HEK293 (cell line): ENCODE measurements at regions not wholly inside any gene's neighbourhood (a gene's known extent, or its start where the extent isn't known, plus 50 kb on each side); places are given as distances from the start of the nearest gene placed in this dataset.

Experiments used
- CTCF ChIA-PET: fragments of 350-600 bp; formaldehyde crosslinking; extraction: SDS; loops from one replicate; lab custom pipeline; 2021; ENCODE audit warnings: antibody characterized with exemption; lab: Yijun Ruan, JAX
- POLR2A ChIA-PET: fragments of 300-600 bp; formaldehyde crosslinking; extraction: SDS; loops from one replicate; lab custom pipeline; 2020; ENCODE audit warnings: antibody characterized with exemption, inconsistent platforms; lab: Yijun Ruan, JAX
- H3K27ac ChIP-seq: fragments of 200-500 bp; sonication (Bioruptor generic); 2 replicates; pipeline ENCODE4 v1.5.1; 2014; ENCODE audit warnings: low read depth, low read length, control low read depth, inconsistent platforms; ENCODE audit errors: extremely low read depth
- H3K36me3 ChIP-seq, 2 experiments: fragments of 200-500 bp in 1 of 2; sonication (Bioruptor generic) in 1 of 2; 1 replicate in 1 of 2; 2 replicates in 1 of 2; pipeline ENCODE4 v1.5.1; 2014 to 2017; ENCODE audit warnings: inconsistent platforms in 2 of 2, low read length in 2 of 2; ENCODE audit not compliant: control insufficient read depth in 2 of 2, insufficient read depth in 1 of 2
- H3K4me1 ChIP-seq: fragments of 200-500 bp; sonication (Bioruptor generic); 2 replicates; pipeline ENCODE4 v1.5.1; 2014; ENCODE audit warnings: mild to moderate bottlenecking, low read length, inconsistent platforms; ENCODE audit not compliant: control insufficient read depth, insufficient read depth
- H3K4me3 ChIP-seq: 2 replicates; pipeline ENCODE4 v1.5.1; 2011; ENCODE audit warnings: low read depth, mild to moderate bottlenecking, control low read depth, low read length, moderate library complexity
- H3K9me3 ChIP-seq: fragments of 200-500 bp; sonication (Bioruptor generic); 2 replicates; pipeline ENCODE4 v1.5.1; 2014; ENCODE audit warnings: low read depth, low read length, inconsistent platforms; ENCODE audit not compliant: control insufficient read depth, insufficient read depth
- BCL11A ChIP-seq: fragments of 450-650 bp; formaldehyde crosslinking; IDR thresholded peaks from 2 replicates; pipeline ENCODE4 v1.5.1; 2016; ENCODE audit warnings: low read depth, missing biosample characterization, missing genetic modification characterization
- BCL11B ChIP-seq: fragments of 450-650 bp; formaldehyde crosslinking; IDR thresholded peaks from 2 replicates; pipeline ENCODE4 v1.5.1; 2016; ENCODE audit warnings: low read depth, missing biosample characterization, missing genetic modification characterization
- ELK4 ChIP-seq: IDR thresholded peaks from 2 replicates; pipeline ENCODE4 v1.6.1; 2011; ENCODE audit warnings: mild to moderate bottlenecking, low read depth, low read length, borderline replicate concordance
- KLF1 ChIP-seq: fragments of 450-650 bp; formaldehyde crosslinking; IDR thresholded peaks from 2 replicates; pipeline ENCODE4 v1.5.1; 2016; ENCODE audit warnings: missing biosample characterization, missing genetic modification characterization
- KLF7 ChIP-seq: fragments of 450-650 bp; formaldehyde crosslinking; IDR thresholded peaks from 2 replicates; pipeline ENCODE4 v1.5.1; 2016; ENCODE audit warnings: missing biosample characterization, missing genetic modification characterization, borderline replicate concordance
- MEIS1 ChIP-seq: sonication (generic); formaldehyde crosslinking; IDR thresholded peaks from 2 replicates; pipeline ENCODE4 v1.8.1; 2022; ENCODE audit warnings: missing genetic modification reagents, mild to moderate bottlenecking, borderline replicate concordance
- PBX3 ChIP-seq: sonication (generic); formaldehyde crosslinking; IDR thresholded peaks from 2 replicates; pipeline ENCODE4 v1.8.1; 2022; ENCODE audit warnings: mild to moderate bottlenecking, moderate library complexity, missing genetic modification reagents
- PRDM1 ChIP-seq: fragments of 450-650 bp; formaldehyde crosslinking; IDR thresholded peaks from 2 replicates; pipeline ENCODE4; 2016; ENCODE audit warnings: missing biosample characterization, missing genetic modification characterization
- SALL2 ChIP-seq: fragments of 450-650 bp; formaldehyde crosslinking; IDR thresholded peaks from 2 replicates; pipeline ENCODE4 v1.5.0; 2017; ENCODE audit warnings: missing biosample characterization, mild to moderate bottlenecking, missing genetic modification characterization, borderline replicate concordance
- SETDB1 ChIP-seq: IDR thresholded peaks from one replicate; pipeline ENCODE4 v1.6.1; 2017; ENCODE audit warnings: mild to moderate bottlenecking, low read length, moderate library complexity, mixed read lengths; ENCODE audit not compliant: insufficient read length
- YY1 ChIP-seq: fragments of 450-650 bp; formaldehyde crosslinking; IDR thresholded peaks from 2 replicates; pipeline ENCODE4 v1.5.1; 2018; ENCODE audit warnings: missing biosample characterization, missing genetic modification characterization
- ZBTB17 ChIP-seq: fragments of 450-650 bp; formaldehyde crosslinking; IDR thresholded peaks from 2 replicates; pipeline ENCODE4 v1.5.1; 2016; ENCODE audit warnings: missing biosample characterization, missing genetic modification characterization
- ZBTB21 ChIP-seq: fragments of 450-650 bp; formaldehyde crosslinking; IDR thresholded peaks from 2 replicates; pipeline ENCODE4 v1.5.1; 2017; ENCODE audit warnings: missing biosample characterization, missing genetic modification characterization
- ZBTB7A ChIP-seq: fragments of 450-650 bp; formaldehyde crosslinking; IDR thresholded peaks from 2 replicates; pipeline ENCODE4 v1.5.1; 2016; ENCODE audit warnings: low read depth, missing biosample characterization, missing genetic modification characterization
- ZFP3 ChIP-seq: fragments of 450-650 bp; formaldehyde crosslinking; IDR thresholded peaks from 2 replicates; pipeline ENCODE4 v1.5.1; 2016; ENCODE audit warnings: low read depth, missing biosample characterization, missing genetic modification characterization
- ZFP69B ChIP-seq: fragments of 450-650 bp; formaldehyde crosslinking; IDR thresholded peaks from 2 replicates; pipeline ENCODE4 v1.5.1; 2016; ENCODE audit warnings: missing biosample characterization, missing genetic modification characterization
- ZNF112 ChIP-seq: fragments of 450-650 bp; formaldehyde crosslinking; IDR thresholded peaks from 2 replicates; pipeline ENCODE4 v1.5.0; 2017; ENCODE audit warnings: missing biosample characterization, missing genetic modification characterization
- ZNF132 ChIP-seq: fragments of 450-650 bp; formaldehyde crosslinking; IDR thresholded peaks from 2 replicates; pipeline ENCODE4 v1.5.1; 2017; ENCODE audit warnings: missing biosample characterization, missing genetic modification characterization, borderline replicate concordance
- ZNF184 ChIP-seq: fragments of 450-650 bp; IDR thresholded peaks from 2 replicates; pipeline ENCODE4 v1.5.1; 2018; ENCODE audit warnings: missing biosample characterization, mild to moderate bottlenecking, missing genetic modification characterization
- ZNF24 ChIP-seq: fragments of 450-650 bp; formaldehyde crosslinking; IDR thresholded peaks from 2 replicates; pipeline ENCODE4 v1.5.1; 2016; ENCODE audit warnings: missing biosample characterization, missing genetic modification characterization
- ZNF280D ChIP-seq: fragments of 450-650 bp; formaldehyde crosslinking; IDR thresholded peaks from 2 replicates; pipeline ENCODE4 v1.5.1; 2016; ENCODE audit warnings: missing biosample characterization, missing genetic modification characterization
- ZNF341 ChIP-seq: fragments of 450-650 bp; formaldehyde crosslinking; IDR thresholded peaks from 2 replicates; pipeline ENCODE4; 2016; ENCODE audit warnings: low read depth, missing biosample characterization, missing genetic modification characterization
- ZNF350 ChIP-seq: fragments of 450-650 bp; formaldehyde crosslinking; IDR thresholded peaks from 2 replicates; pipeline ENCODE4 v1.5.0; 2017; ENCODE audit warnings: missing biosample characterization, mild to moderate bottlenecking, missing genetic modification characterization
- ZNF354C ChIP-seq: fragments of 450-650 bp; formaldehyde crosslinking; IDR thresholded peaks from 2 replicates; pipeline ENCODE4 v1.5.1; 2016; ENCODE audit warnings: missing biosample characterization, missing genetic modification characterization, low read depth, borderline replicate concordance
- ZNF426 ChIP-seq: fragments of 450-650 bp; formaldehyde crosslinking; IDR thresholded peaks from 2 replicates; pipeline ENCODE4 v1.5.1; 2017; ENCODE audit warnings: missing biosample characterization, missing genetic modification characterization, mild to moderate bottlenecking, inconsistent platforms, moderate library complexity
- ZNF548 ChIP-seq: fragments of 450-650 bp; formaldehyde crosslinking; IDR thresholded peaks from 2 replicates; pipeline ENCODE4 v1.5.1; 2016; ENCODE audit warnings: missing biosample characterization, missing genetic modification characterization
- ZNF549 ChIP-seq: fragments of 450-650 bp; IDR thresholded peaks from 2 replicates; pipeline ENCODE4 v1.5.1; 2018; ENCODE audit warnings: missing biosample characterization, missing genetic modification characterization, mild to moderate bottlenecking, inconsistent platforms, moderate library complexity
- ZNF571 ChIP-seq: fragments of 450-650 bp; formaldehyde crosslinking; IDR thresholded peaks from 2 replicates; pipeline ENCODE4 v1.5.0; 2017; ENCODE audit warnings: missing biosample characterization, missing genetic modification characterization
- ZNF76 ChIP-seq: fragments of 450-650 bp; formaldehyde crosslinking; IDR thresholded peaks from 2 replicates; pipeline ENCODE4; 2016; ENCODE audit warnings: low read depth, missing biosample characterization, missing genetic modification characterization, borderline replicate concordance
- ZSCAN16 ChIP-seq: fragments of 450-650 bp; formaldehyde crosslinking; IDR thresholded peaks from 2 replicates; pipeline ENCODE4 v1.5.1; 2016; ENCODE audit warnings: missing biosample characterization, missing genetic modification characterization
- ZXDB ChIP-seq: fragments of 450-650 bp; formaldehyde crosslinking; IDR thresholded peaks from 2 replicates; pipeline ENCODE4 v1.5.1; 2016; ENCODE audit warnings: missing biosample characterization, missing genetic modification characterization

GRCh38 chr12:90275088-90275487 lies 566.5 kb upstream of the ATP2B1 start:
- ChIA-PET CTCF (interaction anchor here (0.7 kb wide), 1 partner anchor 14 kb away, joined by 3 read pairs; no protein-coding TSS in a partner anchor), POLR2A (no interaction called here)
- Histone ChIP-seq H3K27ac (no peak overlapping the region), H3K9me3 (no peaks in the 10 kb centered on the region), H3K4me1 (no peaks in the 10 kb centered on the region), H3K4me3 (no peak overlapping the region), H3K36me3 (no peaks in the 10 kb centered on the region)
- TF ChIP-seq YY1 (no peak), ZNF354C (tag by site-specific recombination) (no peak), ZNF280D (no peak), ZXDB (tag by site-specific recombination) (no peak), ZNF426 (tag by site-specific recombination) (no peak), ZBTB17 (tag by site-specific recombination) (no peak), ZNF571 (tag by site-specific recombination) (no peak), BCL11B (tag by site-specific recombination) (no peak), ZSCAN16 (tag by site-specific recombination) (no peak), SETDB1 (no peak), KLF7 (tag by site-specific recombination) (no peak), ZNF548 (tag by site-specific recombination) (no peak), ZNF350 (tag by site-specific recombination) (no peak), ZFP69B (tag by site-specific recombination) (no peak), ZNF112 (no peak)

GRCh38 chr12:90274407-90274806 lies 565.8 kb upstream of the ATP2B1 start:
- Histone ChIP-seq H3K9me3 (no peaks in the 10 kb centered on the region), H3K36me3 (no peaks in the 10 kb centered on the region), H3K4me3 (no peak overlapping the region), H3K4me1 (no peaks in the 10 kb centered on the region), H3K27ac (no peak overlapping the region)
- ChIA-PET POLR2A (no interaction called here), CTCF (interaction anchor here (0.5 to 0.9 kb wide), 2 partner anchors 8 to 1613 kb away, joined by 3 to 4 read pairs; no protein-coding TSS in a partner anchor)
- no peak for TF ChIP-seq ZBTB7A
- TF ChIP-seq ZNF132 (tag by site-specific recombination): no peak
- TF ChIP-seq ZNF184 (tag by site-specific recombination): no peak
- TF ChIP-seq ZSCAN16 (tag by site-specific recombination): no peak
- TF ChIP-seq SALL2 (tag by site-specific recombination): no peak
- TF ChIP-seq ZNF341: no peak
- no peak for TF ChIP-seq ZBTB21 (tag by site-specific recombination)

- ChIA-PET POLR2A (no interaction called here), CTCF (no interaction called here)
- no peak overlapping the region for H3K27ac ChIP-seq
- H3K4me1 ChIP-seq: no peaks in the 10 kb centered on the region
- H3K36me3 ChIP-seq: no peaks in the 10 kb centered on the region
- no peak overlapping the region for H3K4me3 ChIP-seq
- no peaks in the 10 kb centered on the region for H3K9me3 ChIP-seq
- TF ChIP-seq ZFP3 (tag by site-specific recombination) (no peak), ZNF24 (tag by site-specific recombination) (no peak), KLF1 (tag by site-specific recombination) (no peak), ZNF549 (no peak), ELK4 (no peak), PBX3 (CRISPR knock-in tag) (no peak), PRDM1 (tag by site-specific recombination) (no peak), MEIS1 (no peak), ZNF132 (tag by site-specific recombination) (no peak), BCL11A (tag by site-specific recombination) (no peak), ZNF76 (no peak)
Observed at GRCh38 chr12:90268574-90268973, 559.9 kb upstream of the ATP2B1 start.
